ENCODE measurements at regions not wholly inside any gene's neighbourhood (a gene's known extent, or its start where the extent isn't known, plus 50 kb on each side); places are given as distances from the start of the nearest gene placed in this dataset.

- no peak for TF ChIP-seq CTCF (IDR thresholded peaks at IDR 0.05)
- no peak for TF ChIP-seq POLR2A (IDR thresholded peaks at IDR 0.05)
These were observed 417.9 kb upstream of the ZNF462 start for GRCh38 chr9:106445107-106445506.

Measured in heart left ventricle (tissue), 13 donors.